HUES48 (cell line): ENCODE measurements at regions not wholly inside any gene's neighbourhood (a gene's known extent, or its start where the extent isn't known, plus 50 kb on each side); places are given as distances from the start of the nearest gene placed in this dataset.
"Not testable (repeated sequence)": the region's sequence is repeated elsewhere in the genome, so short reads cannot be mapped to it uniquely, and the experiment has no call there.

Experiments
- H3K27ac ChIP-seq: one replicate; pipeline ENCODE4 v1.7.0; 2013; ENCODE audit warnings: low read depth, low read length, inconsistent platforms
- H3K27me3 ChIP-seq: 2 replicates; pipeline ENCODE4 v1.6.1; 2013; ENCODE audit warnings: mild to moderate bottlenecking, low read length; ENCODE audit not compliant: control insufficient read depth, insufficient read depth
- H3K36me3 ChIP-seq: 2 replicates; pipeline ENCODE4 v1.6.1; 2013; ENCODE audit warnings: low read length; ENCODE audit not compliant: control insufficient read depth, insufficient read depth
- H3K4me1 ChIP-seq: 2 replicates; pipeline ENCODE4 v1.6.1; 2013; ENCODE audit warnings: mild to moderate bottlenecking, low read length; ENCODE audit not compliant: control insufficient read depth, insufficient read depth
- H3K4me3 ChIP-seq: 2 replicates; pipeline ENCODE4 v1.5.1; 2013; ENCODE audit warnings: mild to moderate bottlenecking, low read depth, low read length
- H3K9ac ChIP-seq: 2 replicates; pipeline ENCODE4 v1.6.1; 2013; ENCODE audit warnings: mild to moderate bottlenecking, low read depth, low read length, moderate library complexity
- H3K9me3 ChIP-seq: 2 replicates; pipeline ENCODE4 v1.6.1; 2013; ENCODE audit warnings: low read length; ENCODE audit not compliant: control insufficient read depth, insufficient read depth

GRCh38 chr22:48627966-48628365 is 1199.7 kb downstream of the BRD1 start:
- no peaks in the 10 kb centered on the region for H3K9me3 ChIP-seq

GRCh38 chr22:48627203-48627602 is 1200.5 kb downstream of the BRD1 start:
- peaks cover 12% of the 10 kb centered on the region for H3K4me1 ChIP-seq
- H3K27me3 ChIP-seq = no peaks in the 10 kb centered on the region
- no peak overlapping the region for H3K9ac ChIP-seq
- no peaks in the 10 kb centered on the region for H3K9me3 ChIP-seq
- no peak overlapping the region for H3K27ac ChIP-seq
- H3K4me3 ChIP-seq = no peak overlapping the region
- no peaks in the 10 kb centered on the region for H3K36me3 ChIP-seq

More at GRCh38 chr22:48627966-48628365, 1199.7 kb downstream of the BRD1 start:
- Histone ChIP-seq H3K27me3 (no peaks in the 10 kb centered on the region), H3K27ac (no peak overlapping the region), H3K36me3 (no peaks in the 10 kb centered on the region), H3K4me3 (no peak overlapping the region), H3K4me1 (peaks cover 12% of the 10 kb centered on the region), H3K9ac (no peak overlapping the region)

- Histone ChIP-seq H3K27ac (no peak overlapping the region), H3K4me1 (peaks cover 7% of the 10 kb centered on the region), H3K9ac (no peak overlapping the region), H3K27me3 (no peaks in the 10 kb centered on the region), H3K9me3 (no peaks in the 10 kb centered on the region), H3K36me3 (no peaks in the 10 kb centered on the region), H3K4me3 (no peak overlapping the region)
These were observed 1203.3 kb downstream of the BRD1 start for GRCh38 chr22:48624401-48624800.

GRCh38 chr22:48622891-48623545 is 1204.7 kb downstream of the BRD1 start:
- Histone ChIP-seq H3K27ac (no peak overlapping the region), H3K9me3 (no peaks in the 10 kb centered on the region), H3K4me3 (no peak overlapping the region), H3K9ac (no peak overlapping the region), H3K36me3 (no peaks in the 10 kb centered on the region), H3K27me3 (no peaks in the 10 kb centered on the region), H3K4me1 (no peaks in the 10 kb centered on the region)

GRCh38 chr22:48621085-48621484 is 1206.6 kb downstream of the BRD1 start:
- H3K4me3 ChIP-seq = no peak overlapping the region

GRCh38 chr22:48620460-48620859 is 1207.2 kb downstream of the BRD1 start:
- not testable (repeated sequence) for H3K9ac ChIP-seq, H3K36me3 ChIP-seq, H3K4me3 ChIP-seq, H3K27ac ChIP-seq, H3K9me3 ChIP-seq, H3K4me1 ChIP-seq, H3K27me3 ChIP-seq

More at GRCh38 chr22:48621085-48621484, 1206.6 kb downstream of the BRD1 start:
- Histone ChIP-seq H3K27me3 (no peaks in the 10 kb centered on the region), H3K4me1 (no peaks in the 10 kb centered on the region), H3K9ac (no peak overlapping the region), H3K27ac (no peak overlapping the region), H3K36me3 (no peaks in the 10 kb centered on the region), H3K9me3 (no peaks in the 10 kb centered on the region)

- Histone ChIP-seq H3K27ac (no peak overlapping the region), H3K36me3 (no peaks in the 10 kb centered on the region), H3K4me3 (no peak overlapping the region), H3K4me1 (no peaks in the 10 kb centered on the region), H3K27me3 (no peaks in the 10 kb centered on the region), H3K9me3 (no peaks in the 10 kb centered on the region), H3K9ac (no peak overlapping the region)
These were observed 1208.0 kb downstream of the BRD1 start for GRCh38 chr22:48619721-48620120.

- no peak overlapping the region for H3K4me3 ChIP-seq
- no peak overlapping the region for H3K9ac ChIP-seq
- no peak overlapping the region for H3K27ac ChIP-seq
- no peaks in the 10 kb centered on the region for H3K4me1 ChIP-seq
- no peaks in the 10 kb centered on the region for H3K27me3 ChIP-seq
- H3K9me3 ChIP-seq = no peaks in the 10 kb centered on the region
- H3K36me3 ChIP-seq = no peaks in the 10 kb centered on the region
These were observed 1209.3 kb downstream of the BRD1 start for GRCh38 chr22:48618326-48618725.

- no peaks in the 10 kb centered on the region for H3K9me3 ChIP-seq
- H3K4me3 ChIP-seq = no peak overlapping the region
- H3K27me3 ChIP-seq = no peaks in the 10 kb centered on the region
- no peak overlapping the region for H3K9ac ChIP-seq
- no peaks in the 10 kb centered on the region for H3K4me1 ChIP-seq
- H3K36me3 ChIP-seq = no peaks in the 10 kb centered on the region
- no peak overlapping the region for H3K27ac ChIP-seq
These were observed 1211.0 kb downstream of the BRD1 start for GRCh38 chr22:48616656-48617055.

- no peaks in the 10 kb centered on the region for H3K27me3 ChIP-seq
- no peaks in the 10 kb centered on the region for H3K9me3 ChIP-seq
- no peak overlapping the region for H3K27ac ChIP-seq
- H3K4me1 ChIP-seq = no peaks in the 10 kb centered on the region
- H3K4me3 ChIP-seq = no peak overlapping the region
- no peak overlapping the region for H3K9ac ChIP-seq
- H3K36me3 ChIP-seq = no peaks in the 10 kb centered on the region
These were observed 1212.3 kb downstream of the BRD1 start for GRCh38 chr22:48615171-48616008.

- Histone ChIP-seq H3K9me3 (no peaks in the 10 kb centered on the region), H3K27me3 (no peaks in the 10 kb centered on the region), H3K4me3 (no peak overlapping the region)
These were observed 1214.0 kb downstream of the BRD1 start for GRCh38 chr22:48613566-48614200.

More at GRCh38 chr22:48613566-48614200, 1214.0 kb downstream of the BRD1 start:
- Histone ChIP-seq H3K36me3 (no peaks in the 10 kb centered on the region), H3K27ac (no peak overlapping the region), H3K9ac (no peak overlapping the region), H3K4me1 (no peaks in the 10 kb centered on the region)
